ENCODE measurements at regions not wholly inside any gene's neighbourhood (a gene's known extent, or its start where the extent isn't known, plus 50 kb on each side); places are given as distances from the start of the nearest gene placed in this dataset.
A peak's percentile ranks its signal among the peaks of the same experiment; 100 is the strongest.

GRCh38 chr15:98421419-98422129 is 226.8 kb upstream of the IGF1R start:
- Histone ChIP-seq H3K27me3 (peaks cover 28% of the 10 kb centered on the region), H3K36me3 (no peaks in the 10 kb centered on the region), H3K4me3 (peak overlapping the region; percentile 15), H3K4me1 (peaks cover 12% of the 10 kb centered on the region), H3K27ac (no peak overlapping the region), H3K9me3 (no peaks in the 10 kb centered on the region)
- TF ChIP-seq, protein P1, sequence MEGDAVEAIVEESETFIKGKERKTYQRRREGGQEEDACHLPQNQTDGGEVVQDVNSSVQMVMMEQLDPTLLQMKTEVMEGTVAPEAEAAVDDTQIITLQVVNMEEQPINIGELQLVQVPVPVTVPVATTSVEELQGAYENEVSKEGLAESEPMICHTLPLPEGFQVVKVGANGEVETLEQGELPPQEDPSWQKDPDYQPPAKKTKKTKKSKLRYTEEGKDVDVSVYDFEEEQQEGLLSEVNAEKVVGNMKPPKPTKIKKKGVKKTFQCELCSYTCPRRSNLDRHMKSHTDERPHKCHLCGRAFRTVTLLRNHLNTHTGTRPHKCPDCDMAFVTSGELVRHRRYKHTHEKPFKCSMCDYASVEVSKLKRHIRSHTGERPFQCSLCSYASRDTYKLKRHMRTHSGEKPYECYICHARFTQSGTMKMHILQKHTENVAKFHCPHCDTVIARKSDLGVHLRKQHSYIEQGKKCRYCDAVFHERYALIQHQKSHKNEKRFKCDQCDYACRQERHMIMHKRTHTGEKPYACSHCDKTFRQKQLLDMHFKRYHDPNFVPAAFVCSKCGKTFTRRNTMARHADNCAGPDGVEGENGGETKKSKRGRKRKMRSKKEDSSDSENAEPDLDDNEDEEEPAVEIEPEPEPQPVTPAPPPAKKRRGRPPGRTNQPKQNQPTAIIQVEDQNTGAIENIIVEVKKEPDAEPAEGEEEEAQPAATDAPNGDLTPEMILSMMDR (IDR thresholded peaks at IDR 0.05): peak; percentile 98
- intact Hi-C loops (cut with DNase I): loop anchor here (5.0 kb wide), 1 partner anchor 109 kb away; no protein-coding TSS in a partner anchor
- ATAC-seq: peak; percentile 85
- peak; percentile 81 for DNase-seq

- H3K4me3 ChIP-seq: no peak overlapping the region
- intact Hi-C loops (cut with DNase I): loop anchor here (5.0 kb wide), 1 partner anchor 110 kb away; no protein-coding TSS in a partner anchor
- TF ChIP-seq, protein P1 (IDR thresholded peaks at IDR 0.05): no peak
- H3K36me3 ChIP-seq: no peaks in the 10 kb centered on the region
- no peak overlapping the region for H3K27ac ChIP-seq
- peaks cover 28% of the 10 kb centered on the region for H3K27me3 ChIP-seq
- peaks cover 9% of the 10 kb centered on the region for H3K4me1 ChIP-seq
- DNase-seq: no peak
- H3K9me3 ChIP-seq: no peaks in the 10 kb centered on the region
- no peak for ATAC-seq
These were observed 226.2 kb upstream of the IGF1R start for GRCh38 chr15:98422130-98422478.

- Histone ChIP-seq H3K27me3 (peaks cover 41% of the 10 kb centered on the region), H3K4me1 (peaks cover 18% of the 10 kb centered on the region), H3K27ac (no peak overlapping the region), H3K9me3 (no peaks in the 10 kb centered on the region), H3K36me3 (no peaks in the 10 kb centered on the region), H3K4me3 (no peak overlapping the region)
- intact Hi-C loops (cut with DNase I): no loop called here
- TF ChIP-seq, protein P1 (IDR thresholded peaks at IDR 0.05): no peak
- ATAC-seq (no peak), DNase-seq (no peak)
These were observed 223.2 kb upstream of the IGF1R start for GRCh38 chr15:98425173-98425572.

DNA sequence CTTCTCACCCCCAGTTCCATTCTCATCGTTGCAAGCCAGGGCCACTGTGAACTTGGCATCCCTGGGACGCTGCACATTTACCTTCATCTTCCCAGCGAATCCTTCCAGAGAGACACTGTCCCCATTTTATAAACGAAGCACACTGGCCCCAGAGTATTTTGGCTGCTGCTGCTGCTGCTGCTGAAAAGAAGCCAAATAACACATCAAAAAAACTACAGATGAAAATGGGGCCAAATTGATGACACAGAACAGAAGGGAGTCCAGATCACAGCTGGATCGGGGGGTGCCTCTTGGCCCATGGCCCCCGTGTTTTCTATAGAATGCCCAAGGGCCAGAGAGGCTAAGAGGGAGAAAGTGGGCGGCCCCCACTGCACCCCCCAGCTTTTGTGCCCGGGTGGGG is 221.0 kb upstream of the IGF1R start:
- Histone ChIP-seq H3K4me1 (peaks cover 9% of the 10 kb centered on the region), H3K27me3 (peaks cover 25% of the 10 kb centered on the region), H3K36me3 (no peaks in the 10 kb centered on the region), H3K9me3 (no peaks in the 10 kb centered on the region), H3K4me3 (no peak overlapping the region), H3K27ac (no peak overlapping the region)
- ATAC-seq (no peak), DNase-seq (no peak)
- intact Hi-C loops (cut with DNase I): no loop called here
- TF ChIP-seq, protein P1 (IDR thresholded peaks at IDR 0.05): no peak

- ATAC-seq: peak; percentile 92
- TF ChIP-seq, protein P1 (IDR thresholded peaks at IDR 0.05): peak; percentile 93
- no peaks in the 10 kb centered on the region for H3K36me3 ChIP-seq
- DNase-seq: peak; percentile 82
- H3K4me1 ChIP-seq: peaks cover 9% of the 10 kb centered on the region
- H3K4me3 ChIP-seq: peak overlapping the region; percentile 44
- H3K27ac ChIP-seq: peak overlapping the region; percentile 42
- intact Hi-C loops (cut with DNase I): no loop called here
- H3K9me3 ChIP-seq: no peaks in the 10 kb centered on the region
- H3K27me3 ChIP-seq: peaks cover 14% of the 10 kb centered on the region
These were observed 219.9 kb upstream of the IGF1R start for GRCh38 chr15:98428253-98428989.
